ENCODE measurements at regions not wholly inside any gene's neighbourhood (a gene's known extent, or its start where the extent isn't known, plus 50 kb on each side); places are given as distances from the start of the nearest gene placed in this dataset.

GRCh38 chr9:96052686-96053085 lies 177.2 kb downstream of the ERCC6L2 start:
- CTCF ChIA-PET: no interaction called here
- TF ChIP-seq, protein P1, sequence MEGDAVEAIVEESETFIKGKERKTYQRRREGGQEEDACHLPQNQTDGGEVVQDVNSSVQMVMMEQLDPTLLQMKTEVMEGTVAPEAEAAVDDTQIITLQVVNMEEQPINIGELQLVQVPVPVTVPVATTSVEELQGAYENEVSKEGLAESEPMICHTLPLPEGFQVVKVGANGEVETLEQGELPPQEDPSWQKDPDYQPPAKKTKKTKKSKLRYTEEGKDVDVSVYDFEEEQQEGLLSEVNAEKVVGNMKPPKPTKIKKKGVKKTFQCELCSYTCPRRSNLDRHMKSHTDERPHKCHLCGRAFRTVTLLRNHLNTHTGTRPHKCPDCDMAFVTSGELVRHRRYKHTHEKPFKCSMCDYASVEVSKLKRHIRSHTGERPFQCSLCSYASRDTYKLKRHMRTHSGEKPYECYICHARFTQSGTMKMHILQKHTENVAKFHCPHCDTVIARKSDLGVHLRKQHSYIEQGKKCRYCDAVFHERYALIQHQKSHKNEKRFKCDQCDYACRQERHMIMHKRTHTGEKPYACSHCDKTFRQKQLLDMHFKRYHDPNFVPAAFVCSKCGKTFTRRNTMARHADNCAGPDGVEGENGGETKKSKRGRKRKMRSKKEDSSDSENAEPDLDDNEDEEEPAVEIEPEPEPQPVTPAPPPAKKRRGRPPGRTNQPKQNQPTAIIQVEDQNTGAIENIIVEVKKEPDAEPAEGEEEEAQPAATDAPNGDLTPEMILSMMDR (IDR thresholded peaks at IDR 0.05; ENCODE audit: insufficient read depth, low read length, missing control alignments): no peak
- POLR2A ChIA-PET: no interaction called here
- no peak overlapping the region for H3K4me3 ChIP-seq (ENCODE audit: low read depth, low read length)
- DNase-seq (ENCODE audit: low read depth, low spot score): no peak

GRCh38 chr9:96051423-96051822 lies 175.9 kb downstream of the ERCC6L2 start:
- no peak for DNase-seq (ENCODE audit: low read depth, low spot score)
- ChIA-PET CTCF (no interaction called here), POLR2A (no interaction called here)
- TF ChIP-seq, protein P1 (IDR thresholded peaks at IDR 0.05; ENCODE audit: insufficient read depth, low read length, missing control alignments): no peak
- H3K4me3 ChIP-seq (ENCODE audit: low read depth, low read length): no peak overlapping the region

GRCh38 chr9:96050861-96051155 lies 175.3 kb downstream of the ERCC6L2 start:
- ChIA-PET POLR2A (no interaction called here), CTCF (no interaction called here)
- TF ChIP-seq, protein P1 (IDR thresholded peaks at IDR 0.05; ENCODE audit: insufficient read depth, low read length, missing control alignments): no peak
- H3K4me3 ChIP-seq (ENCODE audit: low read depth, low read length): no peak overlapping the region
- DNase-seq (ENCODE audit: low read depth, low spot score): no peak

GRCh38 chr9:96050048-96050860 lies 174.8 kb downstream of the ERCC6L2 start:
- ChIA-PET CTCF (no interaction called here), POLR2A (no interaction called here)
- TF ChIP-seq, protein P1 (IDR thresholded peaks at IDR 0.05; ENCODE audit: insufficient read depth, low read length, missing control alignments): no peak
- no peak for DNase-seq (ENCODE audit: low read depth, low spot score)
- H3K4me3 ChIP-seq (ENCODE audit: low read depth, low read length): no peak overlapping the region

DNA sequence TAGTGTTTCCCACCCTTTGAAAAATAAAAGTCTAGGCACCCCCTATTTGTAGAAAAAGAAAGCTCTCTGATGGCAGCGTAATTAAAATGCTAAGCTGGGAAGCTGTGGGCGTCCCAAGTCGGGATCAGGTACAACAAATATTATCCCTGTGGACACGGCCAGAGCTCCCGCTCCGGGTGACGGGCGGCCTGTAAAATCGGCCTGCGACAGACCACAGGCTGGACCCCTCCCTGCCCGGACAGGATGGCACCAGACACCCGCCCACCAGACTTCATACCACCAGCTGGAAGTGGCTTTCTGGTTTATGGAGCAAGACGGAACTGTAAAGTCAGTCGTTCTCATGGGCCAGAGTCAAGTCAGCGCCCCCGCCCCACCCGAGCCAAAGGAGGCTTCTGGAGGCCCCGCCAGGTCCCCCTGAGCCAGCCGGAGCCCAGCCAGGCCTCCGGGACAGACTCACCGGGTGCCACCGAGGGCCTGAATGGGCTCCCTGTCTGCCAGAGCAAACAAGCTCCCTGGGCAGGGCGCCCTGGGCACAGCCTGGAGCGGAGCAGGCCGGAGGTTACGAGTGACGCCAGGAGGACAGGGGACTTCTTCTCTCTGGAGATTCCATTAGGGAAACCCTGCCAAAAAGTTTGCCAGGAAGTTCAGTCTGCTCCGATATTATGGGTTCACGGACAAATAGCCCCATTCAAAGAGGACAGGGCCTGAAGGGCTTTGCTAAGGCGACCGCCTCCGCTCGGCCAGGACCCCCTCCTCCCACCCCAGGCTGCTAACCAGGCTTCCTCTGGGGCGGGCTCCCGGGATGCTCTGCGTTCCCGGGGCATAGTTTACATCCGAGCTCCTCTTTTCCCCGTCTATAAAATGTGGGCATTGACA lies 173.7 kb downstream of the ERCC6L2 start:
- DNase-seq (ENCODE audit: low read depth, low spot score): no peak
- TF ChIP-seq, protein P1 (IDR thresholded peaks at IDR 0.05; ENCODE audit: insufficient read depth, low read length, missing control alignments): no peak
- H3K4me3 ChIP-seq (ENCODE audit: low read depth, low read length): no peak overlapping the region
- POLR2A ChIA-PET: no interaction called here
- CTCF ChIA-PET: no interaction called here
